HEK293 (cell line): ENCODE measurements at regions not wholly inside any gene's neighbourhood (a gene's known extent, or its start where the extent isn't known, plus 50 kb on each side); places are given as distances from the start of the nearest gene placed in this dataset.

Experiments used
- CTCF ChIA-PET: fragments of 350-600 bp; formaldehyde crosslinking; extraction: SDS; loops from one replicate; lab custom pipeline; 2021; ENCODE audit warnings: antibody characterized with exemption; lab: Yijun Ruan, JAX
- POLR2A ChIA-PET: fragments of 300-600 bp; formaldehyde crosslinking; extraction: SDS; loops from one replicate; lab custom pipeline; 2020; ENCODE audit warnings: antibody characterized with exemption, inconsistent platforms; lab: Yijun Ruan, JAX
- H3K27ac ChIP-seq: fragments of 200-500 bp; sonication (Bioruptor generic); 2 replicates; pipeline ENCODE4 v1.5.1; 2014; ENCODE audit warnings: low read depth, low read length, control low read depth, inconsistent platforms; ENCODE audit errors: extremely low read depth
- H3K36me3 ChIP-seq, 2 experiments: fragments of 200-500 bp in 1 of 2; sonication (Bioruptor generic) in 1 of 2; 1 replicate in 1 of 2; 2 replicates in 1 of 2; pipeline ENCODE4 v1.5.1; 2014 to 2017; ENCODE audit warnings: inconsistent platforms in 2 of 2, low read length in 2 of 2; ENCODE audit not compliant: control insufficient read depth in 2 of 2, insufficient read depth in 1 of 2
- H3K4me1 ChIP-seq: fragments of 200-500 bp; sonication (Bioruptor generic); 2 replicates; pipeline ENCODE4 v1.5.1; 2014; ENCODE audit warnings: mild to moderate bottlenecking, low read length, inconsistent platforms; ENCODE audit not compliant: control insufficient read depth, insufficient read depth
- H3K4me3 ChIP-seq: 2 replicates; pipeline ENCODE4 v1.5.1; 2011; ENCODE audit warnings: low read depth, mild to moderate bottlenecking, control low read depth, low read length, moderate library complexity
- H3K9me3 ChIP-seq: fragments of 200-500 bp; sonication (Bioruptor generic); 2 replicates; pipeline ENCODE4 v1.5.1; 2014; ENCODE audit warnings: low read depth, low read length, inconsistent platforms; ENCODE audit not compliant: control insufficient read depth, insufficient read depth
- KLF7 ChIP-seq: fragments of 450-650 bp; formaldehyde crosslinking; IDR thresholded peaks from 2 replicates; pipeline ENCODE4 v1.5.1; 2016; ENCODE audit warnings: missing biosample characterization, missing genetic modification characterization, borderline replicate concordance
- MYNN ChIP-seq: fragments of 450-650 bp; formaldehyde crosslinking; IDR thresholded peaks from 2 replicates; pipeline ENCODE4 v1.5.1; 2016; ENCODE audit warnings: missing biosample characterization, missing genetic modification characterization, borderline replicate concordance
- PBX3 ChIP-seq: sonication (generic); formaldehyde crosslinking; IDR thresholded peaks from 2 replicates; pipeline ENCODE4 v1.8.1; 2022; ENCODE audit warnings: mild to moderate bottlenecking, moderate library complexity, missing genetic modification reagents
- PRDM1 ChIP-seq: fragments of 450-650 bp; formaldehyde crosslinking; IDR thresholded peaks from 2 replicates; pipeline ENCODE4; 2016; ENCODE audit warnings: missing biosample characterization, missing genetic modification characterization
- PRDM10 ChIP-seq: fragments of 450-650 bp; formaldehyde crosslinking; IDR thresholded peaks from 2 replicates; pipeline ENCODE4 v1.5.1; 2016; ENCODE audit warnings: missing biosample characterization, missing genetic modification characterization
- REST ChIP-seq: fragments of 450-650 bp; formaldehyde crosslinking; IDR thresholded peaks from 2 replicates; pipeline ENCODE4 v1.5.1; 2016; ENCODE audit warnings: missing biosample characterization, missing genetic modification characterization
- SALL2 ChIP-seq: fragments of 450-650 bp; formaldehyde crosslinking; IDR thresholded peaks from 2 replicates; pipeline ENCODE4 v1.5.0; 2017; ENCODE audit warnings: missing biosample characterization, mild to moderate bottlenecking, missing genetic modification characterization, borderline replicate concordance
- ZBTB17 ChIP-seq: fragments of 450-650 bp; formaldehyde crosslinking; IDR thresholded peaks from 2 replicates; pipeline ENCODE4 v1.5.1; 2016; ENCODE audit warnings: missing biosample characterization, missing genetic modification characterization
- ZBTB49 ChIP-seq: fragments of 450-650 bp; formaldehyde crosslinking; IDR thresholded peaks from 2 replicates; pipeline ENCODE4 v1.5.1; 2016; ENCODE audit warnings: missing biosample characterization, missing genetic modification characterization, low read depth
- ZNF140 ChIP-seq: fragments of 450-650 bp; formaldehyde crosslinking; IDR thresholded peaks from 2 replicates; pipeline ENCODE4 v1.5.1; 2016; ENCODE audit warnings: missing biosample characterization, missing genetic modification characterization
- ZNF174 ChIP-seq: fragments of 450-650 bp; formaldehyde crosslinking; IDR thresholded peaks from 2 replicates; pipeline ENCODE4 v1.5.0; 2017; ENCODE audit warnings: missing biosample characterization, mild to moderate bottlenecking, missing genetic modification characterization
- ZNF248 ChIP-seq: fragments of 450-650 bp; formaldehyde crosslinking; IDR thresholded peaks from 2 replicates; pipeline ENCODE4 v1.5.1; 2017; ENCODE audit warnings: missing biosample characterization, missing genetic modification characterization
- ZNF324 ChIP-seq: fragments of 450-650 bp; formaldehyde crosslinking; IDR thresholded peaks from 2 replicates; pipeline ENCODE4 v1.5.1; 2016; ENCODE audit warnings: missing biosample characterization, missing genetic modification characterization
- ZNF354C ChIP-seq: fragments of 450-650 bp; formaldehyde crosslinking; IDR thresholded peaks from 2 replicates; pipeline ENCODE4 v1.5.1; 2016; ENCODE audit warnings: missing biosample characterization, missing genetic modification characterization, low read depth, borderline replicate concordance
- ZNF416 ChIP-seq: fragments of 450-650 bp; formaldehyde crosslinking; IDR thresholded peaks from 2 replicates; pipeline ENCODE4 v1.5.1; 2016; ENCODE audit warnings: missing biosample characterization, missing genetic modification characterization
- ZNF423 ChIP-seq: fragments of 450-650 bp; formaldehyde crosslinking; IDR thresholded peaks from 2 replicates; pipeline ENCODE4 v1.5.1; 2016; ENCODE audit warnings: missing biosample characterization, missing genetic modification characterization
- ZNF433 ChIP-seq: fragments of 450-650 bp; formaldehyde crosslinking; IDR thresholded peaks from 2 replicates; pipeline ENCODE4 v1.5.1; 2016; ENCODE audit warnings: missing biosample characterization, missing genetic modification characterization, low read depth
- ZNF510 ChIP-seq: fragments of 450-650 bp; formaldehyde crosslinking; IDR thresholded peaks from 2 replicates; pipeline ENCODE4 v1.5.1; 2018; ENCODE audit warnings: mild to moderate bottlenecking, missing genetic modification characterization, missing biosample characterization; ENCODE audit not compliant: insufficient replicate concordance
- ZNF561 ChIP-seq: fragments of 450-650 bp; IDR thresholded peaks from 2 replicates; pipeline ENCODE4 v1.5.1; 2018; ENCODE audit warnings: missing biosample characterization, missing genetic modification characterization, borderline replicate concordance
- ZNF626 ChIP-seq: fragments of 450-650 bp; sonication (Bioruptor Pico); formaldehyde crosslinking; IDR thresholded peaks from 2 replicates; pipeline ENCODE4 v1.5.1; 2018; ENCODE audit warnings: missing biosample characterization, missing genetic modification characterization, inconsistent platforms
- ZNF776 ChIP-seq: fragments of 450-650 bp; formaldehyde crosslinking; IDR thresholded peaks from 2 replicates; pipeline ENCODE4 v1.5.0; 2017; ENCODE audit warnings: missing biosample characterization, missing genetic modification characterization, borderline replicate concordance
- ZNF785 ChIP-seq: fragments of 450-650 bp; formaldehyde crosslinking; IDR thresholded peaks from 2 replicates; pipeline ENCODE4 v1.5.1; 2016; ENCODE audit warnings: missing biosample characterization, missing genetic modification characterization
- ZSCAN23 ChIP-seq: fragments of 450-650 bp; formaldehyde crosslinking; IDR thresholded peaks from 2 replicates; pipeline ENCODE4 v1.5.1; 2016; ENCODE audit warnings: missing biosample characterization, missing genetic modification characterization

GRCh38 chr10:59000162-59000825 lies 176.1 kb upstream of the PHYHIPL start:
- POLR2A ChIA-PET: no interaction called here
- Histone ChIP-seq H3K27ac (no peak overlapping the region), H3K4me3 (no peak overlapping the region), H3K36me3 (no peaks in the 10 kb centered on the region), H3K9me3 (no peaks in the 10 kb centered on the region), H3K4me1 (no peaks in the 10 kb centered on the region)
- CTCF ChIA-PET: no interaction called here
- no peak for TF ChIP-seq ZNF140 (tag by site-specific recombination)
- TF ChIP-seq ZNF626 (tag by site-specific recombination): no peak
- no peak for TF ChIP-seq ZBTB17 (tag by site-specific recombination)
- no peak for TF ChIP-seq ZNF561 (tag by site-specific recombination)
- no peak for TF ChIP-seq ZNF433 (tag by site-specific recombination)
- no peak for TF ChIP-seq ZNF785 (tag by site-specific recombination)
- TF ChIP-seq PRDM10 (tag by site-specific recombination): no peak
- TF ChIP-seq ZNF510: no peak

GRCh38 chr10:59002011-59002410 lies 174.4 kb upstream of the PHYHIPL start:
- no peaks in the 10 kb centered on the region for H3K4me1 ChIP-seq
- H3K9me3 ChIP-seq: no peaks in the 10 kb centered on the region
- H3K27ac ChIP-seq: no peak overlapping the region
- no peak overlapping the region for H3K4me3 ChIP-seq
- no peaks in the 10 kb centered on the region for H3K36me3 ChIP-seq
- ChIA-PET CTCF (interaction anchor here (1.1 kb wide), 1 partner anchor 180 kb away, joined by 5 read pairs; no protein-coding TSS in a partner anchor), POLR2A (no interaction called here)
- TF ChIP-seq SALL2 (tag by site-specific recombination): no peak
- no peak for TF ChIP-seq PBX3 (CRISPR knock-in tag)
- no peak for TF ChIP-seq ZNF324 (tag by site-specific recombination)
- no peak for TF ChIP-seq PRDM1 (tag by site-specific recombination)
- no peak for TF ChIP-seq ZSCAN23
- no peak for TF ChIP-seq MYNN (tag by site-specific recombination)
- no peak for TF ChIP-seq REST (tag by site-specific recombination)
- no peak for TF ChIP-seq ZNF776
- no peak for TF ChIP-seq ZBTB49
- TF ChIP-seq KLF7 (tag by site-specific recombination): no peak
- TF ChIP-seq ZNF354C (tag by site-specific recombination): no peak
- no peak for TF ChIP-seq ZNF248 (tag by site-specific recombination)
- no peak for TF ChIP-seq ZNF416 (tag by site-specific recombination)
- TF ChIP-seq ZNF423 (tag by site-specific recombination): no peak
- no peak for TF ChIP-seq ZNF174 (tag by site-specific recombination)
